Duodenal mucosa (tissue), 2 donors: ENCODE measurements at regions not wholly inside any gene's neighbourhood (a gene's known extent, or its start where the extent isn't known, plus 50 kb on each side); places are given as distances from the start of the nearest gene placed in this dataset.
"Not testable (repeated sequence)": the region's sequence is repeated elsewhere in the genome, so short reads cannot be mapped to it uniquely, and the experiment has no call there.

Source experiments
- H3K27ac ChIP-seq: one replicate; pipeline ENCODE4 v1.7.0; 2013; ENCODE audit warnings: low read depth, low read length
- H3K27me3 ChIP-seq, 2 donors: one replicate each; pipeline ENCODE4 v1.7.0; 2013; ENCODE audit warnings: low read length in 2 of 2, control low read depth in 1 of 2; ENCODE audit not compliant: insufficient read depth in 2 of 2, control insufficient read depth in 1 of 2
- H3K36me3 ChIP-seq, 2 donors: one replicate each; pipeline ENCODE4 v1.7.0; 2013; ENCODE audit warnings: low read length in 2 of 2, control low read depth in 1 of 2; ENCODE audit not compliant: insufficient read depth in 2 of 2, control insufficient read depth in 1 of 2
- H3K4me1 ChIP-seq, 2 donors: one replicate each; pipeline ENCODE4 v1.7.0; 2013; ENCODE audit warnings: low read length in 2 of 2, control low read depth in 1 of 2; ENCODE audit not compliant: insufficient read depth in 2 of 2, control insufficient read depth in 1 of 2
- H3K4me3 ChIP-seq, 2 donors: one replicate each; pipeline ENCODE4 v1.7.0; 2013; ENCODE audit warnings: low read length in 2 of 2, low read depth in 1 of 2
- H3K9ac ChIP-seq, 2 donors: one replicate each; pipeline ENCODE4 v1.7.0; 2013; ENCODE audit warnings: low read length in 2 of 2, low read depth in 1 of 2
- H3K9me3 ChIP-seq, 2 donors: one replicate each; pipeline ENCODE4 v1.7.0; 2013; ENCODE audit warnings: low read length in 2 of 2, control low read depth in 1 of 2; ENCODE audit not compliant: control insufficient read depth in 1 of 2

DNA sequence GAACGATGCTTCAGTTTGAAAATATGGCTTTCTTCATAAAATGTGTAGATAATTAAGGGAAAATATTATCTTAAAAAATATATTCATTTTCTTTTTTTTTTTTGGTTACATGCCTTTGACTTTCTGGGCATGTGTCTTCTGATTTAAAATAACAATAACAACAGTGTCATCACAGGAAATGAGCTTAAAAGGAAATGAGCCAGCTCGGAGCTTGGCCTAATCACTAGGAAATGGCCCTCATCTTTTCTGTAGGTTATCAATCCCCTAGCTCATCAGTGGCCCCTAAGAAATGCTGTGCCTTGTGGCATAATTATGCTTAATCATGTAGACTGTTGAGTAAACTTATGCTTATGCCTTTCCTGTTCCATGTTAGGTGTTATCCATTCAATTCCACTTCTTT lies 141.8 kb upstream of the FHL2 start:
- Histone ChIP-seq H3K27me3 (peaks cover 0 to 4% of the 10 kb centered on the region in 2 donors), H3K9me3 (no peaks in the 10 kb centered on the region), H3K36me3 (no peaks in the 10 kb centered on the region), H3K4me1 (no peaks in the 10 kb centered on the region), H3K9ac (no peak overlapping the region), H3K4me3 (no peak overlapping the region), H3K27ac (no peak overlapping the region)

DNA sequence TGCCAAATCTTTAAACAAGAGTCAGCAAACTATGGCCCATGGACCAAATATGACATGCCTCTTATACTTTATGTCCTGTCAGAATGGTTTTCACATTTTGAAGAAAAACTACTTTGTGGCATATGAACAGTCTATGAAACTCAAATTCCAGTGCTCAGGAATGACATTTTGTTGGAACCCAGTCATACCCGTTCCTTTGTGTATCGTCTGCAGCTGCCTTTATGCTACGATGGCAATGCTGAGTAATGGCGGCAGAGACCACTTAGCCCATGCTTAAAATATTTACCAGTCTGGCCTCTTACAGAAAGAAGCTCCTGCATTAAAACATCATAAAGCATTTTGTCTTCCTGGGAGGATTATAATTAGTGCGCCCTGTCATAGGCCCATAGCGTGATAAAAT lies 140.5 kb upstream of the FHL2 start:
- H3K4me1 ChIP-seq = no peaks in the 10 kb centered on the region
- no peaks in the 10 kb centered on the region for H3K36me3 ChIP-seq

DNA sequence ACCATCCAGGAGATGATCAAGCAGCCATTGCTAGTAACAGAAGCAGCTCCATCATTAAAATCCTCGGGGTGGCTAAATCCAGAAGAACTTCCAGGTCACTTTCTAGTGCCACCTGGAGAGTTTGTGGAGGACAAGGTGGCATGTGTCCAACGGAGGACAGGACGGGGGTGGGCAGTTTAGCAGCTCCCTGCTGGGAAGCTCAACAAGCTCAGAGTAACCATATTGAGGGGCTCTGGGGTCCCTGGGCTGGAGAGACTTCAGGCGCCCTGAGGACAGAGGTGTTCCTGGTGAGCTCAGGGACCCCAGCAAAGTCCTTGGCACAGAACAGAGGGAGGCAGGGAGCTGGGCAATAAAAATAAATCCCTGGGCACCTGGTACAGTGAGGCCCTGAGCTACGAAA lies 140.0 kb upstream of the FHL2 start:
- H3K4me1 ChIP-seq = no peaks in the 10 kb centered on the region
- H3K27ac ChIP-seq = no peak overlapping the region
- H3K36me3 ChIP-seq = no peaks in the 10 kb centered on the region
- H3K9ac ChIP-seq = no peak overlapping the region
- no peaks in the 10 kb centered on the region for H3K9me3 ChIP-seq
- no peak overlapping the region for H3K4me3 ChIP-seq
- H3K27me3 ChIP-seq = peaks cover 0 to 4% of the 10 kb centered on the region in 2 donors

More for the DNA sequence above, 140.5 kb upstream of the FHL2 start:
- H3K9me3 ChIP-seq = no peaks in the 10 kb centered on the region
- no peak overlapping the region for H3K27ac ChIP-seq
- H3K27me3 ChIP-seq = peaks cover 0 to 4% of the 10 kb centered on the region in 2 donors
- H3K9ac ChIP-seq = no peak overlapping the region
- no peak overlapping the region for H3K4me3 ChIP-seq

DNA sequence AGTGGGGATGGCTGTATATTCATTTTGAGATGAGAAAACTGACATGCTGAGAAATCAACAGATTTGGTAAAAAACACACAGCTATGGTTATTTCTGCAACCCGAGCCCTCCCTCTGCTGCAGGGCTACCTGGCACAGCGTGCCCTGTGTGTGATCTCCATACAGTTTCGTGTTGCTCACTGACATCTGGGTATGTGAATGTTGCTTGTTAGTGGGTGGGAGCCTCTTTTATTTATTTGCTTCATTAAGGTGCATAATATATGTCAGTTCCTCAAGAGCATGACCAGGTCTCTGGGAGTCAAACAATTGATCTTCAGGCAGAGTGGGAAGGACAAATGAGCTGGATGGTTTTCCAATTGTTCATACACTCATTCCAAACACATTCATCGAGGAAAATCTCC lies 139.1 kb upstream of the FHL2 start:
- Histone ChIP-seq H3K27me3 (peaks cover 0 to 4% of the 10 kb centered on the region in 2 donors), H3K4me3 (no peak overlapping the region), H3K9ac (no peak overlapping the region), H3K9me3 (no peaks in the 10 kb centered on the region), H3K36me3 (no peaks in the 10 kb centered on the region), H3K4me1 (no peaks in the 10 kb centered on the region), H3K27ac (no peak overlapping the region)

DNA sequence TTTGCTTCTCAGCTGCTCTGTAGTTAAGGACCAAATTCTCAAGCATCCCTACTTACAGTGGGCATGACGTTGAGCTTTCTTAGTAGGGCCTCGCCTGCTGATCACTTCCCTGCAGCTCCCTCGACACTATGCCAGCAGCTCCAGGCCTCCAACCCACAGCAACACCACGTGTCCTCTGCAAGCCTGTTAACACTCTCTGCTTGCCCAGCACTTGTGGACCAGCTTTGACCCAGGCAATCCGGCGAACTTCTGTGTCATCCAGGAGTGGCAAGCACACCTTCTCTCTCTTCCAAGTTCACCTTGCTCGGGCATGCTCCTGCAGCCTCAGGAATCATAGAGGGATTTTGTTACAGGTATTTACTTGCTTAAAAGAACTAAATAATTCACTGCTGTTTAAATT lies 138.6 kb upstream of the FHL2 start:
- Histone ChIP-seq H3K36me3 (no peaks in the 10 kb centered on the region), H3K27ac (no peak overlapping the region), H3K4me1 (no peaks in the 10 kb centered on the region), H3K9me3 (no peaks in the 10 kb centered on the region), H3K9ac (no peak overlapping the region), H3K4me3 (no peak overlapping the region), H3K27me3 (peaks cover 0 to 4% of the 10 kb centered on the region in 2 donors)

DNA sequence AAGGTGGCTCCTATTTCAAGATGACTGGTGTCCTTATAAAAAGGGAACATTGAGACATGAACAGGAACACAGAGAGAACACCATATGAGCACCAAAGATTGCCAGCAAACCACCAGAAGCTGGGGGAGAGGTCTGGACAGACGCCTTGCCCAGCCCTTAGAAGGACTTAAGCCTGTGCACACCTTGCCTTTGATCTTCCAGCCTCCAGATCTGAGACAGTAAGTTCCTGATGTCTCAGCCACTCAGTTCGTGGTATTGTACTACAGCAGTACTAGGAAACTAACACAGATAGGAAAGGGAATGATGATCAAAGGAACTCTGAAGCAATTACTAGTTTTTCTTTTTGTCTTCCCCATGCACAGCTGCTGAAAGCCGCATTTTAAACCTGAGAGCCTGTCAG lies 137.3 kb upstream of the FHL2 start:
- Histone ChIP-seq H3K36me3 (no peaks in the 10 kb centered on the region), H3K4me3 (no peak overlapping the region), H3K4me1 (no peaks in the 10 kb centered on the region), H3K9ac (no peak overlapping the region), H3K27me3 (peaks cover 0 to 4% of the 10 kb centered on the region in 2 donors), H3K9me3 (no peaks in the 10 kb centered on the region), H3K27ac (no peak overlapping the region)

DNA sequence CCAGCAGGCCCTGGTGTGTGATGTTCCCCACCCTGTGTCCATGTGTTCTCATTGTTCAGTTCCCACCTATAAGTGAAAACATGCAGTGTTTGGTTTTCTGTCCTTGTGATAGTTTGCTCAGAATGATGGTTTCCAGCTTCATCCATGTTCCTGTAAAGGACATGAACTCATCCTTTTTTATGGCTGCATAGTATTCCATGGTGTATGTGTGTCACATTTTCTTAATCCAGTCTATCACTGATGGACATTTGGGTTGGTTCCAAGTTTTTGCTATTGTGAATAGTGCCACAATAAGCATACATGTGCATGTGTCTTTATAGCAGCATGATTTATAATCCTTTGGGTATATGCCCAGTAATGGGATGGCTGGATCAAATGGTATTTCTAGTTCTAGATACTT lies 130.4 kb upstream of the FHL2 start:
- H3K36me3 ChIP-seq = not testable (repeated sequence)

DNA sequence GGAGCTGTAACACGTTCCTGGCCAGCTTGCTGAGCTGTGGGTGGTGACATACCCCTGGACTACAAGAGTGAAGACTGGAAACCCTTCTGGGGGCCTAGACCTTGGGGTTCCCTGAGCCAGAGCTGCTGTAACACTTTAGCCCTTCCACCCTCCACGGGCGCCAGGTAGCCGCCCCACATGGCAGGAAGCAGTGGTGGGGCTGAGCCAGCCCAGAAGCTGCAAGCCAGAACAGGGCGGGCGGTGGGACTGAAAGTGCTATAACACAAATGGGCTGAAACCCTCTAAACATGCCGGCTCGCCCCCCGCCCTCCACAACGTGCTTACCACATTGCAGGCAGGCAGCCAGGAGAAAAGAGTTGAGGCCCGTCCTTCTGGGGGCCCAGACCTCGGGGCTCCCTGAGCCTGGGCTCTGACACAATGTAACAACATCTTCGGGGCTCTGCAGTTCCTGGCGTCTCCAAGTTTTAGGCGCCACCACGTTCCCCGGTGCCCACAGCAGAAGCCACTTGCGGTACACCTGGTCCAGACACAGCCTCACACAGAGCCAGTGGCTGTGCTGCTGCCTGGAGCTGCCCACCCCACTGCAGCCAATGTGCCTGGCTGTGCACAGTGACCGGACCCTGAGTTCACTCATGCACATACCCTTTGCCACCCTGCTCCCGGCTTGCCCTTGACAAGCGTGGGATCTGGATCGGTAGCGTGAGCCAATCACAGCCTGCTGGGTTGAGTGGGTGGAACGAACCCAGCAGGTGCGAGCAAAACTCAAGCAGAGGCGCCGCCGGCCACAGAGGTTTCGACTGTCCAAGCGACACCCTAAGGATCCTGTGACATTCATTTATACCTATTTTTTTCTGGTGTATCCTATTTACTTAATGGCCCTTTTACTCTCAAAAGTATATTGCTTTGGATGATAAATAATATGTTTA lies 127.4 kb upstream of the FHL2 start:
- H3K9me3 ChIP-seq = no peaks in the 10 kb centered on the region
- H3K27ac ChIP-seq = no peak overlapping the region
- H3K4me1 ChIP-seq = no peaks in the 10 kb centered on the region
- H3K36me3 ChIP-seq = no peaks in the 10 kb centered on the region
- H3K27me3 ChIP-seq = no peaks in the 10 kb centered on the region
- H3K9ac ChIP-seq = no peak overlapping the region
- H3K4me3 ChIP-seq = no peak overlapping the region

More for the DNA sequence above, 130.4 kb upstream of the FHL2 start:
- not testable (repeated sequence) for H3K9me3 ChIP-seq, H3K4me3 ChIP-seq, H3K9ac ChIP-seq, H3K27me3 ChIP-seq, H3K27ac ChIP-seq, H3K4me1 ChIP-seq

DNA sequence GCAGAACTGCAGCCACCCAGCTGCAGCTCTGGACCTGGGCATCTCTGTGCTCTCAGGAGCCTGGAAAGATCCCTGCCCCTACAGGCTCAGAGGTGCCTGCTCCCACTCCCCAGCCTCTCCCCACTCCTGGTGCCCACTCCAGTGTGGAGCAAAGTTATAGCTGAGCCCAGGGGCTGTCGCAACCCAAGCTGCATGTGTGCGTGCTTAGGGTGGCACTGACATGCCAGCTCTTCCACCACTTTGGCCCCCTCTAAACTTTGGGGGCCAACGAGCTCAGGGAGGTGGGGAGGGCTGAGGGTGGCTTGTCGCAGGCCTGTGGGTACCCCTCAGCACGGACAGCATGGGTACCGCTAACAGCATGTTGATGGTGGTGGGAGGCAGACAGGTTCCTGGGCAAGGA lies 126.3 kb upstream of the FHL2 start:
- no peaks in the 10 kb centered on the region for H3K36me3 ChIP-seq
- H3K9me3 ChIP-seq = no peaks in the 10 kb centered on the region
- H3K27me3 ChIP-seq = no peaks in the 10 kb centered on the region
- H3K9ac ChIP-seq = no peak overlapping the region
- no peak overlapping the region for H3K27ac ChIP-seq
- no peak overlapping the region for H3K4me3 ChIP-seq
- H3K4me1 ChIP-seq = no peaks in the 10 kb centered on the region

DNA sequence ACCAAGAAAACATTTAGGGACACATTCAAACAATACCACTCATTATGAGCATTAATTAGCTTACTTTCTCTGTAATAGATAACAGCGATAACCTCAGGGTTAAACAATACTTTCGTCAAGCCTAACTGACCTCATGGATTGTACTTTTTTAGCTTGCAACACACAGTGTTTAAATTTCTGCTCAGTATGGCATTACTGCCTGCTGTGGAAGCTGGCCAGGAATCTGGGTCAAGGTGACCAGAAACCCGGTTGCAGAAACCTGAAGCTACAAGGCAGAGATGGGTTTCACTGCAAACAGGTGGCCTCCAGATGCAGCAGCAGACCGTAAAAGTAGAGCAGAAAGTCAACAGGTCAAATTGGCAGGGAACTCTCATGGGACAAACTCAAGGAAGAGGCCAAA lies 123.8 kb upstream of the FHL2 start:
- Histone ChIP-seq H3K4me3 (no peak overlapping the region), H3K36me3 (no peaks in the 10 kb centered on the region), H3K9ac (no peak overlapping the region), H3K4me1 (peaks cover 5 to 12% of the 10 kb centered on the region in 2 donors), H3K27ac (no peak overlapping the region), H3K27me3 (no peaks in the 10 kb centered on the region), H3K9me3 (no peaks in the 10 kb centered on the region)
